ENCODE measurements at regions not wholly inside any gene's neighbourhood (a gene's known extent, or its start where the extent isn't known, plus 50 kb on each side); places are given as distances from the start of the nearest gene placed in this dataset.

DNA sequence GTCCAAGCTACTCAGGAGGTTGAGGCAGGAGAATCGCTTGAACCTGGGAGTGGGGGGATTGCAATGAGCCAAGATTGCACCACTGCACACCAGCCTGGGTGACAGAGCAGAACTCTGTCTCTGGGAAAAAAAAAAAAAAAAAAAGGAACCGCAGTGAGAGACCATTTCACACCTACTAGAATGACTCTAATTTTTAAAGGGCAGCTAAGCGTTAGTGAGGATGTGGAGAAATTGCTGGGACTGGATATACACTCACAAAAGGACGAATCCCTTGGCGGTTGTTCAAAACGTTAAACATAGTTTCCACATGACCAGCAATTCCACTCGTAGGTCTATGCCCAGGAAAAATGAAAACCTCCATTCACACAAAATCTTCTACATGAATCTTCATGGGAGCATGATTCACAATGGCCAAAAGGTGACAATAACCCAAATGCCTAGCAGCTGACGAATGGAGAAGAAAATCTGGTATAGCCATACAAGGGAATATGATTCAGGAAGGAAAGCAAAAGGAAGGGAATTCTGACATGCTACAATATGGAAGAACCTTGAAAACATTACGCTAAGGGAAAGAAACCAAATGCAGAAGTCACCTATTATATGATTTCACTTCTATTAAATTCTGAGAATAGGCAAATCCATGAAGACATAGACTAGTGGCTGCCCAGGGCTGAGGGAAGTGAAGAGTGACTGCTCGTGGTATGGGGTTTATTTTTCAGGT, 127.0 kb downstream of the CHSY1 start:
- DNase-seq, result peak; percentile 97

DNA sequence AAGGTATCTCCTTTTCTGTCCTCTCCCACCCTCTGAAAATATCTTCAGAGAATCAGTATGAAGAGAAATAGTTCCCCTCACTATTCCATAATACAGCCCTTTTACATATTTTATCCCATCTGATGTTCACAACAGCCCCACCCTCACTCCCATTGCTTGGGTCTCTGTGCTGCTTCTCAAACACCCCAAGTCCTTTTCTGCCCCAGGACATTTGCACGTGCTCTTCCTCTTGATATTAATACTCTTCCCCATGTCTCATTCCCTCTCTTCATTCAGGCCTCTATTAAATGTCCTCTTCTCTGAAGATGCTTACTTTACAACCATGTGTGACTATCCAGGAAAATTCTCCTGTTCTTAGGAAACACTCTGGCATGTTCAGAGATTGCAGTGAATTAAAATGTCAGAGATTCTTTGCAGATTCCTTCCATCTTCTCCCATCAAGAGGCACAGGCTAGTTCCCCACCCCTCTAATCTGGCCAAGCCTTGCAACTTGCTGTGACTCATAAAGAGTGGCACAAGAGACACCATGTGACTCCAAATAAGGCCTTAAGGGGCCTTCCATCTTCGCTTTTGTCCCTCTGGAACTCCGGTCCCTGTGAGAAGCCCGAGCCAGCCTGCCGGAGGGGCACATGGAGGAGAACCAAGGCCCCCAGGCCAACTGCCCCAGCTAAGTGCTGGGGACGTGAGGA, 128.5 kb downstream of the CHSY1 start:
- peak; percentile 69 for DNase-seq

DNA sequence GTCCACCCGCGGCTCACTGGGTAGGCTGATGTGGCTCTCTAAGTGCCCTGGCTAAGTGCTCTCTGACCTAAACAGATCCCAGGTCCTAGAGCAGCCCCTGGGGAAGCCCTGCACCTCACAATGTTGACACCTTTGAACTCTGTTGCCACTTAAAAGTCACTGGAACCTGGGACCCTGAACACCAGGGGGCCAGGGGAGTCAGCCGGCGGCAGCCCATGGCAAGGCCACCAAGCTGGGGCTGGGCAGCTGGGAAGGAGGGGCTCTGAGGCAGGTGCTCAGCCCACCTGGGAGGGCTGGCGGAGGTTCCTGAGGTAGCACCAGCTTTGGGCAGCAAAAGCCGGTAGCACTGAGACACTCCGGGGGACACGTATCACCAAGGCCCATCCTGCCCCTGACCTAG, 129.0 kb downstream of the CHSY1 start:
- DNase-seq, result no peak

DNA sequence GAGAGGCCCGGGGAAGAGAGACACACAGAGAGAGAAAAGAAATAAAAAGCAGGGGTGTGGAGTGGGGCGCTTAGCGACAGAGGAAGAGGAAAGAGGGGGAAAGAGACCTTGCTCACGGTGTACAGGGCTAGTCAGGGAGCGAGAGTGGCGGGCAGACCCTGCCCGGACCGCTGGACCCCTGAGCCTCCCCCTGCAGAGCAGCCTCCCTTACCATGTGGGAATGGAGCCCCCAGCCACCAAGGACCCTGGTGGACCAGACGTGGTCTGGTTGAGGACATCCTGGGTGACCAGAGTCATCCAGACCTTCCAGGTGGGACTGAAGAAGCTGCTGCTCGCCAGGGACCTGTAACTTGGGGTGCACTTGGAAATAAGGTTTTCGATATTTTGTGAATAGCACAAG, 129.6 kb downstream of the CHSY1 start:
- no peak for DNase-seq

DNA sequence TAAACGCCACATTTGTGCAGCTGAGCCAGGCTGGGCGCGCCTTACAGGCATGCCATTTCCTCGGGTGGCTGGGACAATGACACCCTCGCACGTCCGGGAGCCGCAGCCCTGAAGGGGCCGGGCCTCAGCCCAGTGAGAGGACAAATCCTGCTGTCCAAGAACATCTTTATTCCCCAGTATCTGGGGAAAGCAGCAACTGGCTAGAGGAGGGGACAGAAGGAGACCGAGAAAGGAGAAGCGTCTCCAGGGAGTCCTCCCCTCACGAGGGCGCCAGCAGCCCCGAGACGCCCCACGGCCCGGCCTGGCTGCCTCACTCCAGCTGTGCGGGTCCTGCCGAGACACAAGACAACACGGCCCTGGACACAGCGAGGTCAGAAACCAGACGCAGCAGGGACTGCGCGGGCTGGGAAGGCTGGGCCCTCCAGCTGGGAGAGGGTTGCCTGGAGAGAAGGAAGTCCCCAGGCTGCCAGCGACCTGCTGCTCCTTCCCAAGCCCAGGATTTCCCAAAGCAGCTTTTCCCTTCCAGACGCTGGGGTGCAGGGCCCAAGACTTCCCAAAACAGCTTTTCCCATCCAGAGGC, 130.2 kb downstream of the CHSY1 start:
- peak; percentile 61 for DNase-seq

DNA sequence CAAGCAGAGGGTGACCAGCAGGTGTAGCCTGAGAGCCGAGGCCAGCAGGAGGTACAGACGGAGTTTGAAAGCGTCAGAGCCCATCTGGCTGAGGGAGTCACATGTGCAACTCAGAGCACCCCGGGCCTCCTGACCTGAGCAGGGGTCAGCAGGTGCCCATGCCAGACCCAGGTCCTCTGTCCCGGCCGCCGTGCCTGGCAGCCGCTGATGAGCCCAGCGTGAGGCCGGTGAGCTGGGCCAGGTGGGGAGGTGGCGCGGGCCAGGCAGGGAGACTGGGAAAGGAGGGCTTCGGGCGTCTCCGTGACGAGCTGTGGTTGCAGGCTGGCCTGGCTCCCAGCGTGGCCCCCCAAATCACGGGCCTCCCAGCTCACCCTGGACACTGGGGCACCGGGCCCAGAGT, 130.9 kb downstream of the CHSY1 start:
- no peak for DNase-seq

DNA sequence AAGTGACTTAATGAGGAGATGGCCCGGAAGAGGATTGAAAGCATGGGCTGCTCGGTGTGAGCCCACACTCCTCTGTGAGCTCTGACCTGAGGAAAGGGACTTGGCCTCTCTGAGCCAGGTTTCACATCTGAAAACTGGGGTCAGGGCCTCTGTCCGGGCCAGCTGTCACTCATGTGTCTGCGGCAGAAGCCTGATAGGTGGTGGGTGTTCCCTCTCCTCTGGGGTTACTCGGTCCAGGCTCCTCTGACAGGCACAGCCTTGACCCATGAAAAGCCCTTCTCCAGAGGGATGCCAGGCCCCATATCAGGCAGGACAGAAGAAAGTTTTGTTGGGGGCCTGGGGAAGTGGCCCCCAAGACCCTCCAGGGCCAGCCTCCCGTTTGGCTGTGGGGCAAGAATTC, 131.4 kb downstream of the CHSY1 start:
- DNase-seq, result no peak
